ENCODE measurements at regions not wholly inside any gene's neighbourhood (a gene's known extent, or its start where the extent isn't known, plus 50 kb on each side); places are given as distances from the start of the nearest gene placed in this dataset.

DNA sequence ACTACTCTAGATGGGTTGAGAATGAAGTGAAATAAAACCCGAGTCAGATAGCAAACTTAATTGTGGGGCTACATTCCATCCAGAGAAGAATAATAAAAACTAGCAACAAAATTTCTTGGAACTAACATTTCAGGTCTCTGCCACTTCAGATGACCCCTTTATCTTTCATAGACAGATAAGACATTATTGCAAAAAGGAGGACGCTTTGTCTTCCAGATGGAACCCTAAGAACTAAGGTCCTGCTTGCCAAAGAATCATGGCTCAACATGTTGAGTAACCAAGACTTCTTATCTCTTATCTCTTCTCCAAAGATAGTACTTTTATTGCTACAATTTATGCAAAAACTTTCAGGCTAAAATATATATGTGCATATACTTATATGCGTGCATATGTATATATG, 221.1 kb upstream of the PREP start:
- no peak for TF ChIP-seq TAF1 (conservative IDR thresholded peaks at IDR 0.05)
- TF ChIP-seq JUND (IDR thresholded peaks at IDR 0.05), result no peak
- TF ChIP-seq, protein P1, sequence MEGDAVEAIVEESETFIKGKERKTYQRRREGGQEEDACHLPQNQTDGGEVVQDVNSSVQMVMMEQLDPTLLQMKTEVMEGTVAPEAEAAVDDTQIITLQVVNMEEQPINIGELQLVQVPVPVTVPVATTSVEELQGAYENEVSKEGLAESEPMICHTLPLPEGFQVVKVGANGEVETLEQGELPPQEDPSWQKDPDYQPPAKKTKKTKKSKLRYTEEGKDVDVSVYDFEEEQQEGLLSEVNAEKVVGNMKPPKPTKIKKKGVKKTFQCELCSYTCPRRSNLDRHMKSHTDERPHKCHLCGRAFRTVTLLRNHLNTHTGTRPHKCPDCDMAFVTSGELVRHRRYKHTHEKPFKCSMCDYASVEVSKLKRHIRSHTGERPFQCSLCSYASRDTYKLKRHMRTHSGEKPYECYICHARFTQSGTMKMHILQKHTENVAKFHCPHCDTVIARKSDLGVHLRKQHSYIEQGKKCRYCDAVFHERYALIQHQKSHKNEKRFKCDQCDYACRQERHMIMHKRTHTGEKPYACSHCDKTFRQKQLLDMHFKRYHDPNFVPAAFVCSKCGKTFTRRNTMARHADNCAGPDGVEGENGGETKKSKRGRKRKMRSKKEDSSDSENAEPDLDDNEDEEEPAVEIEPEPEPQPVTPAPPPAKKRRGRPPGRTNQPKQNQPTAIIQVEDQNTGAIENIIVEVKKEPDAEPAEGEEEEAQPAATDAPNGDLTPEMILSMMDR (IDR thresholded peaks at IDR 0.05; ENCODE audit: low read depth, low read length, missing input control), result no peak
- TF ChIP-seq RAD21 (IDR thresholded peaks at IDR 0.05), result no peak
- TF ChIP-seq, protein P2, sequence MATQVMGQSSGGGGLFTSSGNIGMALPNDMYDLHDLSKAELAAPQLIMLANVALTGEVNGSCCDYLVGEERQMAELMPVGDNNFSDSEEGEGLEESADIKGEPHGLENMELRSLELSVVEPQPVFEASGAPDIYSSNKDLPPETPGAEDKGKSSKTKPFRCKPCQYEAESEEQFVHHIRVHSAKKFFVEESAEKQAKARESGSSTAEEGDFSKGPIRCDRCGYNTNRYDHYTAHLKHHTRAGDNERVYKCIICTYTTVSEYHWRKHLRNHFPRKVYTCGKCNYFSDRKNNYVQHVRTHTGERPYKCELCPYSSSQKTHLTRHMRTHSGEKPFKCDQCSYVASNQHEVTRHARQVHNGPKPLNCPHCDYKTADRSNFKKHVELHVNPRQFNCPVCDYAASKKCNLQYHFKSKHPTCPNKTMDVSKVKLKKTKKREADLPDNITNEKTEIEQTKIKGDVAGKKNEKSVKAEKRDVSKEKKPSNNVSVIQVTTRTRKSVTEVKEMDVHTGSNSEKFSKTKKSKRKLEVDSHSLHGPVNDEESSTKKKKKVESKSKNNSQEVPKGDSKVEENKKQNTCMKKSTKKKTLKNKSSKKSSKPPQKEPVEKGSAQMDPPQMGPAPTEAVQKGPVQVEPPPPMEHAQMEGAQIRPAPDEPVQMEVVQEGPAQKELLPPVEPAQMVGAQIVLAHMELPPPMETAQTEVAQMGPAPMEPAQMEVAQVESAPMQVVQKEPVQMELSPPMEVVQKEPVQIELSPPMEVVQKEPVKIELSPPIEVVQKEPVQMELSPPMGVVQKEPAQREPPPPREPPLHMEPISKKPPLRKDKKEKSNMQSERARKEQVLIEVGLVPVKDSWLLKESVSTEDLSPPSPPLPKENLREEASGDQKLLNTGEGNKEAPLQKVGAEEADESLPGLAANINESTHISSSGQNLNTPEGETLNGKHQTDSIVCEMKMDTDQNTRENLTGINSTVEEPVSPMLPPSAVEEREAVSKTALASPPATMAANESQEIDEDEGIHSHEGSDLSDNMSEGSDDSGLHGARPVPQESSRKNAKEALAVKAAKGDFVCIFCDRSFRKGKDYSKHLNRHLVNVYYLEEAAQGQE (IDR thresholded peaks at IDR 0.05), result no peak
